ENCODE measurements at regions not wholly inside any gene's neighbourhood (a gene's known extent, or its start where the extent isn't known, plus 50 kb on each side); places are given as distances from the start of the nearest gene placed in this dataset.
"Not testable (repeated sequence)": the region's sequence is repeated elsewhere in the genome, so short reads cannot be mapped to it uniquely, and the experiment has no call there.

DNA sequence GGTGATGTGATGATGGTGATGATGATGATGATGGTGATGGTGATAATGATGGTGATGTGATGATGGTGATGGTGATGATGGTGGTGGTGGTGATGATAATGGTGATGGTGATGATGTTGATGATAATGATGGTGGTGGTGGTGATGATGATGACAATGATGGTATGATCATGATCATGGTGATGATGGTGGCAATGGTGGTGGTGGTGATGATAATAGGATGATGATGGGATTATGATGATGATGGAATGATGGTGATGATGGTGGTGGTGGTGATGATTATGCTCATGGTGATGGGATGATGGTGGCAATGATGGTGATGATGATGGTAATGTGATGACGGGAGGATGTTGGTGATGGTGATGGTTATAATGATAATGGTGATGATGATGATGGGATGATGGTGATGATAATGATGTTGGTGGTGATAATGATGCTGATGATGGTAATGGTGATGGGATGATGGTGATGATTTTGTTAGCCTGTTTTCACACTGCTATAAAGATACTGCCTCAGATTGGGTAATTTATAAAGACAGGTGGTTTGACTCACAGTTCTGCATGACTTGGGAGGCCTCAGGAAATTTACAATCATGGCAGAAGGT is 314.8 kb upstream of the SFSWAP start:
- Mint-ChIP-seq H3K27ac (no peak overlapping the region), H3K27me3 (peaks cover 4% of the 10 kb centered on the region), H3K4me1 (ENCODE audit: low read depth) (no peaks in the 10 kb centered on the region), H3K36me3 (ENCODE audit: insufficient read depth) (peaks cover 1% of the 10 kb centered on the region), H3K9me3 (ENCODE audit: low read depth) (peaks cover 20% of the 10 kb centered on the region), H3K4me3 (ENCODE audit: low read depth) (no peak overlapping the region)
- TF ChIP-seq, protein P1, sequence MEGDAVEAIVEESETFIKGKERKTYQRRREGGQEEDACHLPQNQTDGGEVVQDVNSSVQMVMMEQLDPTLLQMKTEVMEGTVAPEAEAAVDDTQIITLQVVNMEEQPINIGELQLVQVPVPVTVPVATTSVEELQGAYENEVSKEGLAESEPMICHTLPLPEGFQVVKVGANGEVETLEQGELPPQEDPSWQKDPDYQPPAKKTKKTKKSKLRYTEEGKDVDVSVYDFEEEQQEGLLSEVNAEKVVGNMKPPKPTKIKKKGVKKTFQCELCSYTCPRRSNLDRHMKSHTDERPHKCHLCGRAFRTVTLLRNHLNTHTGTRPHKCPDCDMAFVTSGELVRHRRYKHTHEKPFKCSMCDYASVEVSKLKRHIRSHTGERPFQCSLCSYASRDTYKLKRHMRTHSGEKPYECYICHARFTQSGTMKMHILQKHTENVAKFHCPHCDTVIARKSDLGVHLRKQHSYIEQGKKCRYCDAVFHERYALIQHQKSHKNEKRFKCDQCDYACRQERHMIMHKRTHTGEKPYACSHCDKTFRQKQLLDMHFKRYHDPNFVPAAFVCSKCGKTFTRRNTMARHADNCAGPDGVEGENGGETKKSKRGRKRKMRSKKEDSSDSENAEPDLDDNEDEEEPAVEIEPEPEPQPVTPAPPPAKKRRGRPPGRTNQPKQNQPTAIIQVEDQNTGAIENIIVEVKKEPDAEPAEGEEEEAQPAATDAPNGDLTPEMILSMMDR (IDR thresholded peaks at IDR 0.05; ENCODE audit: unreplicated experiment), result no peak
- no peak for DNase-seq (ENCODE audit: low spot score, unreplicated experiment)

DNA sequence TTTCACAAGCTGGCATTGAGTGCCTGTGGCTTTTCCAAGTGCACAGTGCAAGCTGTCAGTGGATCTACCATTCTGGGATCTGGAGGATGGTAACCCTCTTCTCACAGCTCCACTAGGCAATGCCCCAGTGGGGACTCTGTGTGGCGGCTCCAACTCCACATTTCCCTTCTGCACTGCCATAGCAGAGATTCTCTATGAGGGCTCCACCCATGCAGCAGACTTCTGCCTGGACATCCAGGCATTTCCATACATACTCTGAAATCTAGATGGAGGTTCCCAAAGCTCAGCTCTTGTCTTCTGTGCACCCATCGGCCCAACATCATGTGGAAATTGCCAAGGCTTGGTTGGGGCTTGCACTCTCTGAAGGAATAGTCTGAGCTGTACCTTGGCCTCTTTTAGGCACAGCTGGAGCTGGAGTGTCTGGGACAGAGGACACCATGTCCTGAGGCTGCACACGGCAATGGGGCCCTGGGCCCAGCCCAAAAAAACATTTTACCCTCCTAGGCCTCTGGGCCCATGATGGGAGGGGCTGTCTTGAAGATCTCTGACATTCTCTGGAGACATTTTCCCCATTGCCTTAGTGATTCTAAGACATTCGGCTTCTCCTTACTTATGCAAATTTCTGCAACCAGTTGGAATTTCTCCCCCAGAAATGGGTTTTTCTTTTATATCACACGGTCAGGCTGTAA is 313.3 kb upstream of the SFSWAP start:
- peaks cover 20% of the 10 kb centered on the region for H3K9me3 Mint-ChIP-seq (ENCODE audit: low read depth)
- no peak overlapping the region for H3K27ac Mint-ChIP-seq
- peaks cover 1% of the 10 kb centered on the region for H3K36me3 Mint-ChIP-seq (ENCODE audit: insufficient read depth)
- TF ChIP-seq, protein P1 (IDR thresholded peaks at IDR 0.05; ENCODE audit: unreplicated experiment), result no peak
- peaks cover 4% of the 10 kb centered on the region for H3K27me3 Mint-ChIP-seq
- no peaks in the 10 kb centered on the region for H3K4me1 Mint-ChIP-seq (ENCODE audit: low read depth)
- H3K4me3 Mint-ChIP-seq (ENCODE audit: low read depth), result no peak overlapping the region
- no peak for DNase-seq (ENCODE audit: low spot score, unreplicated experiment)

DNA sequence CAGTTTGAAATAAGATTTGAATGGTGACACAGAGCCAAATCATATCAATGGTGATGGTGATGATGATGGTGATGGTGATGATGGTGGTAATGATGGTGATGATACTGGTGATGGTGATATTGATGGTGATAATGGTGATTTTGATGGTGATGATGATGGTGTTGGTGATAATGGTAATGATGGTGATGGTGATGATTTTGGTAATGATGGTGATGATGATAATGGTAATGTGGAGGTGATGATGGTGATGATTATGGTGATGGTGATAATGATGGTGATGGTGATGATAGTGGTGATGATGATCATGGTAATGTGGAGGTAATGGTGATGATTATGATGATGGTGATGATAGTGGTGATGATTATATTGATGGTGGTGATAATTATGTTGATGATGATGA is 311.9 kb upstream of the SFSWAP start:
- peaks cover 20% of the 10 kb centered on the region for H3K9me3 Mint-ChIP-seq (ENCODE audit: low read depth)
- H3K36me3 Mint-ChIP-seq (ENCODE audit: insufficient read depth), result peaks cover 1% of the 10 kb centered on the region
- no peak overlapping the region for H3K27ac Mint-ChIP-seq
- H3K4me1 Mint-ChIP-seq (ENCODE audit: low read depth), result no peaks in the 10 kb centered on the region
- no peak for DNase-seq (ENCODE audit: low spot score, unreplicated experiment)
- TF ChIP-seq, protein P1 (IDR thresholded peaks at IDR 0.05; ENCODE audit: unreplicated experiment), result no peak
- H3K27me3 Mint-ChIP-seq, result peaks cover 2% of the 10 kb centered on the region
- H3K4me3 Mint-ChIP-seq (ENCODE audit: low read depth), result no peak overlapping the region

DNA sequence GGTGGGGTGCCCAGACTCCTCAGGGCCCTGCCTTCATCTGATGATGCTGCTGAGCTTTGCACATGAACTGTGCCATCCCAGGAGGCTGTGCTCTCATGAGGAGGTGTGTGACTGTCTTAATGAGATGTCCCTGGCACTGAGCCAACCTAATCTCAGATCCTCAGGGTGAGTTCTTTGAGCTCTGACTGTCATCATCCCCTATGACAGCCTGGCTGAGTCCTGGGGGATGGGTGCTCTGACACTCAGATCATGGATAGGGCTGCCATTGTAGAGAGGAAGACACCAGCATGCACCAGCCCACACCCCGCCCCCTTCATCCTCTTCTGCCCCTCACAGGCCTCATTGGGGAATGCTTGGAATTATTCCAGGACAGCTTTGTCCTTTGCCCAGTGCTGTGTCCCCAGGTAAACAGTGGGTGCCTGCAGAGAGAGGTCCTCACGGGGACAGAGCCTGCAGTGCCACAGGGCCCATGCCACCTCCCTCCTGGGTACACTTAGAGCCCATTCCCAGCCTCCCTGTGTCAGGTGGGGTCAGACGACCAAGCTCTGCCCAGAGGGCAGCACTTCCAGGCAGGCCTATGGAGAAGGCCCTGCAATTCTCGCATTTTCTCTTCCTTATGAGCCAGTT is 310.1 kb upstream of the SFSWAP start:
- not testable (repeated sequence) for DNase-seq (ENCODE audit: low spot score, unreplicated experiment); H3K4me3 Mint-ChIP-seq (ENCODE audit: low read depth); H3K36me3 Mint-ChIP-seq (ENCODE audit: insufficient read depth); H3K27ac Mint-ChIP-seq; H3K4me1 Mint-ChIP-seq (ENCODE audit: low read depth); H3K27me3 Mint-ChIP-seq
- H3K9me3 Mint-ChIP-seq (ENCODE audit: low read depth), result peaks cover 20% of the 10 kb centered on the region

DNA sequence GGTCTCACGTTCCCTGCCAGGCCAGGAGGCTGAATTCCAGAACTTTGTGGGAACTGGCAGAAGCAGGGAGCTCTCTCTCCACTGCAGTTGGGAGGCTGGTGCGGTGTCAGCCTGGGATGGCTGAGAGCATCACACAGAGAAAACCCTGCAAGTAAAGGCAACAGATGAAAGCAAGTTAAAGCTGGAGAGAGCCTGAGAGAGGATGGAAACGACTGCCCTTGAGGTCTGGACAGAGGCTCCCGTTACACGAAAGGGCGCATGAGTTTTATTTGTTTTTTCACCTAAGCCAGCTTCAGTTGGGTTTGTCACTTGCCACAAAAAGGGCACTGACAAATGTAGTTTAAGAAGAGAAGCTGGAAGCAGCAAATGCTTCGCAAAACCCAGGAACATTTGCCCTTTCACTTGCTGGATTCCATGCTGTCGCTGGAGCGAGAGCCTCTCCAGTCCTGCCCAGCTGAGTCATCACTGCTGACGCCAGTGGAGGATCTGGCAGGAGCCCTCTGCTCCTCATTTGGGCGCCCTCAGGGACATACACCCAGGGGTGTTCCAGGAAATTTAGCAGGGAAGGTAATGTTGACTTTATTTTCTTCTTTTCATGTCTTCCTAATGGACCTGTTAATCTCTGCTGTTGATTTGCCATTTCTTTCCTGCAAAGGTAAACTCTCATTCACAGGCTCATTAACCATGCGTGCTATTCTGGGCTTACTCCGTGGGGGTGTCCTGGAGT is 308.8 kb upstream of the SFSWAP start:
- peaks cover 17% of the 10 kb centered on the region for H3K9me3 Mint-ChIP-seq (ENCODE audit: low read depth)
- not testable (repeated sequence) for H3K4me3 Mint-ChIP-seq (ENCODE audit: low read depth); H3K36me3 Mint-ChIP-seq (ENCODE audit: insufficient read depth); H3K27ac Mint-ChIP-seq; DNase-seq (ENCODE audit: low spot score, unreplicated experiment); H3K4me1 Mint-ChIP-seq (ENCODE audit: low read depth); H3K27me3 Mint-ChIP-seq

DNA sequence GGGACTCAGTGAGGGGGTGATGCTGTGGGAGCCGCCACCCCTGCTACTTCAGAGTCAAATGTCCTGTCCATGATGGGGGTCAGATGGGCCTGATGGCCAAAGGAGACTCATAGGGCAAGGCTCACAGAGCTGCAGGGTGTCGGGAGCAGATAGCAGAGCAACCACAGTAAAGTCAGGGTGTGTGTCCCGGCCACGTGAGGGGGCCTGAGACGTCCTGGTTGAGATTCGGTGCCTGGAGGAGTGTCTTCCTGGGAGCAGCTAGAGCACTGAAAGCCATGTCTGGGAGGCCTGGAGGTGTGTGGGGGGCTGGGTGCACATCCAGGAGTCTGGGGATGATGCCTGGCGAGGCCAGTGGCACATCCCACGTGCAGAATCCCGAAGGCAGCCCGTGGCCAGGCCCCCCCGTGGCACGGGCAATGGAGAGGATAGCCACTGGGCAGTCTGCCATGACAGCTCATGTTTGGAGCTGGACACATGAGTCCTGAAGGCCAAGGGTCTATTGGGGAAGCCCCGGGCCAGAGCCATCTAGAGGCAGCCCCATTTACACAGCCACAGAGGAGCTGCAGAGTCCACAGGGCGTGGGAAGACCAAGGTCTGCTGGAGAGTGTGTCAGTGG is 308.0 kb upstream of the SFSWAP start:
- Mint-ChIP-seq H3K9me3 (ENCODE audit: low read depth) (peaks cover 16% of the 10 kb centered on the region), H3K27me3 (peaks cover 12% of the 10 kb centered on the region), H3K36me3 (ENCODE audit: insufficient read depth) (peaks cover 1% of the 10 kb centered on the region), H3K27ac (no peak overlapping the region), H3K4me3 (ENCODE audit: low read depth) (no peak overlapping the region), H3K4me1 (ENCODE audit: low read depth) (no peaks in the 10 kb centered on the region)
- DNase-seq (ENCODE audit: low spot score, unreplicated experiment), result no peak
- TF ChIP-seq, protein P1 (IDR thresholded peaks at IDR 0.05; ENCODE audit: unreplicated experiment), result no peak
